GM19455 (cell line): ENCODE measurements at regions not wholly inside any gene's neighbourhood (a gene's known extent, or its start where the extent isn't known, plus 50 kb on each side); places are given as distances from the start of the nearest gene placed in this dataset.

Source experiments
- ATAC-seq: cut with Tn5 transposase; IDR thresholded peaks from one replicate; pipeline ENCODE4 v1.9.1; 2021; ENCODE audit not compliant: unreplicated experiment

- ATAC-seq, result no peak
Observed at GRCh38 chr13:54162069-54162468, 1133.5 kb downstream of the OLFM4 start.

- ATAC-seq, result no peak
Observed at GRCh38 chr13:54165581-54166215, 1137.1 kb downstream of the OLFM4 start.

GRCh38 chr13:54173996-54174395, 1145.4 kb downstream of the OLFM4 start:
- ATAC-seq, result no peak

GRCh38 chr13:54175466-54175865, 1146.9 kb downstream of the OLFM4 start:
- no peak for ATAC-seq

- ATAC-seq, result no peak
Observed at GRCh38 chr13:54177466-54177865, 1148.9 kb downstream of the OLFM4 start.

GRCh38 chr13:54183166-54183565, 1154.6 kb downstream of the OLFM4 start:
- no peak for ATAC-seq

- no peak for ATAC-seq
Observed at GRCh38 chr13:54183728-54184127, 1155.1 kb downstream of the OLFM4 start.

GRCh38 chr13:54184576-54184975, 1156.0 kb downstream of the OLFM4 start:
- no peak for ATAC-seq

GRCh38 chr13:54185101-54185500, 1156.5 kb downstream of the OLFM4 start:
- ATAC-seq, result no peak

GRCh38 chr13:54185785-54186184, 1157.2 kb downstream of the OLFM4 start:
- no peak for ATAC-seq

GRCh38 chr13:54187461-54187860, 1158.8 kb downstream of the OLFM4 start:
- no peak for ATAC-seq

- ATAC-seq, result no peak
Observed at GRCh38 chr13:54194233-54195024, 1165.8 kb downstream of the OLFM4 start.

GRCh38 chr13:54196684-54197083, 1168.1 kb downstream of the OLFM4 start:
- ATAC-seq, result no peak

- ATAC-seq, result no peak
Observed at GRCh38 chr13:54198911-54199310, 1170.3 kb downstream of the OLFM4 start.

GRCh38 chr13:54206626-54207025, 1178.0 kb downstream of the OLFM4 start:
- no peak for ATAC-seq

- ATAC-seq, result no peak
Observed at GRCh38 chr13:54210397-54211049, 1181.9 kb downstream of the OLFM4 start.

GRCh38 chr13:54216221-54216620, 1187.6 kb downstream of the OLFM4 start:
- ATAC-seq, result no peak

- no peak for ATAC-seq
Observed at GRCh38 chr13:54226876-54227275, 1198.3 kb downstream of the OLFM4 start.

- no peak for ATAC-seq
Observed at GRCh38 chr13:54232700-54233099, 1204.1 kb downstream of the OLFM4 start.

- ATAC-seq, result no peak
Observed at GRCh38 chr13:54234607-54235006, 1206.0 kb downstream of the OLFM4 start.

- no peak for ATAC-seq
Observed at GRCh38 chr13:54241719-54242118, 1213.1 kb downstream of the OLFM4 start.

- no peak for ATAC-seq
Observed at GRCh38 chr13:54248306-54248705, 1219.7 kb downstream of the OLFM4 start.
